Lower lobe of right lung (tissue), 2 donors: ENCODE measurements at regions not wholly inside any gene's neighbourhood (a gene's known extent, or its start where the extent isn't known, plus 50 kb on each side); places are given as distances from the start of the nearest gene placed in this dataset.
"Not testable (repeated sequence)": the region's sequence is repeated elsewhere in the genome, so short reads cannot be mapped to it uniquely, and the experiment has no call there.

Experiments used
- ATAC-seq, 2 donors: fragments of 200-7000 bp; cut with Tn5 transposase; one replicate each; pipeline ENCODE4 v1.9.1; 2020 to 2022; ENCODE audit warnings: mild to moderate bottlenecking in 2 of 2, moderate library complexity in 2 of 2
- DNase-seq: peaks from one replicate; pipeline ENCODE4 v3.0.0-alpha.2; 2020
- H3K27ac ChIP-seq: fragments of 200-600 bp; one replicate; pipeline ENCODE4 v1.8.0; 2022
- H3K27me3 ChIP-seq: fragments of 200-600 bp; one replicate; pipeline ENCODE4 v1.8.0; 2022; ENCODE audit warnings: low read depth
- H3K36me3 ChIP-seq: fragments of 200-600 bp; one replicate; pipeline ENCODE4 v1.8.0; 2022; ENCODE audit warnings: mild to moderate bottlenecking
- H3K4me1 ChIP-seq: fragments of 200-600 bp; one replicate; pipeline ENCODE4 v1.8.0; 2022
- H3K4me3 ChIP-seq: fragments of 200-600 bp; one replicate; pipeline ENCODE4 v1.8.0; 2022; ENCODE audit warnings: mild to moderate bottlenecking
- H3K9me3 ChIP-seq: fragments of 200-600 bp; one replicate; pipeline ENCODE4 v1.8.0; 2022
- intact Hi-C: fragments of 100-400 bp; cut with DNase I; formaldehyde crosslinking; loops from one replicate; pipeline ENCODE4 v1.11.0; 2022
- TF ChIP-seq, protein P1 (sequence below): fragments of 200-600 bp; IDR thresholded peaks from one replicate; pipeline ENCODE4 v1.8.0; 2022; ENCODE audit warnings: antibody characterized with exemption, mild to moderate bottlenecking
- donor health status: DM: no; HTN: yes; CAD: no; lungs with severe emphysema.

DNA sequence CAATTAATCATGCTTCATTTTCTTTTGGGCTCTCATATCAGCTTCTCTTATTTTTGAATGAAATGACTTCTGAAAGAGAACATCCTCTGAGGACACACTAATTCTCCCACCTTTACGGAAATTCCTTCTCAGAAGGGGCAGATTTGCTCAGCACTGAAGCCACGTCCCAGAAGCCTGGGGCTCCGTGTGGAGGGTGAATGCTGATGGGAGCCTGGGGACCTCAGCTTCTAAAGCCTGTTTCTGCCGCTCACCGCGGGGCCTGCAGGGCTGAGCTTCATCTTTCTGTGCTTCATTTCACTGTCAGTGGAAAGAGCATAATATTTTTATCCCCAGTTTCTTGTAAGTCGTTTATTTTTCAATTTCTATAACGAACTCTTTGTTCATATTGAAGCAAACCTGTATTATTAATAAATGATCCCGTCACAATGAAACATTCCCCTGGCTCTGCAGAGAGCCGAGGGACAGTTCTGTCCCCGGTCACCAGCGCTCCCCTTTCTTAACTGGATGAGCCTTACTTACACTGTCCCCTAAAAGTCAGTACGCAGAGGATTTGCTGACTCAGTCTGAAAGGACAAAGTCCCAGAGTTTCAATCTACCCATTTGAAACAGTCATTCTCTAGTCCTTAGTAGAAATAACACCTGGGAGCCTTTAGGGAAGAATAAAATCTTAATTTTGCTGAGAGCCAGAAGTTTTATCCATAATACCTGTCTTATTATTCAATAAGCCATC, 364.6 kb upstream of the FAT1 start:
- TF ChIP-seq, protein P1, sequence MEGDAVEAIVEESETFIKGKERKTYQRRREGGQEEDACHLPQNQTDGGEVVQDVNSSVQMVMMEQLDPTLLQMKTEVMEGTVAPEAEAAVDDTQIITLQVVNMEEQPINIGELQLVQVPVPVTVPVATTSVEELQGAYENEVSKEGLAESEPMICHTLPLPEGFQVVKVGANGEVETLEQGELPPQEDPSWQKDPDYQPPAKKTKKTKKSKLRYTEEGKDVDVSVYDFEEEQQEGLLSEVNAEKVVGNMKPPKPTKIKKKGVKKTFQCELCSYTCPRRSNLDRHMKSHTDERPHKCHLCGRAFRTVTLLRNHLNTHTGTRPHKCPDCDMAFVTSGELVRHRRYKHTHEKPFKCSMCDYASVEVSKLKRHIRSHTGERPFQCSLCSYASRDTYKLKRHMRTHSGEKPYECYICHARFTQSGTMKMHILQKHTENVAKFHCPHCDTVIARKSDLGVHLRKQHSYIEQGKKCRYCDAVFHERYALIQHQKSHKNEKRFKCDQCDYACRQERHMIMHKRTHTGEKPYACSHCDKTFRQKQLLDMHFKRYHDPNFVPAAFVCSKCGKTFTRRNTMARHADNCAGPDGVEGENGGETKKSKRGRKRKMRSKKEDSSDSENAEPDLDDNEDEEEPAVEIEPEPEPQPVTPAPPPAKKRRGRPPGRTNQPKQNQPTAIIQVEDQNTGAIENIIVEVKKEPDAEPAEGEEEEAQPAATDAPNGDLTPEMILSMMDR, result no peak
- Histone ChIP-seq H3K4me1 (no peaks in the 10 kb centered on the region), H3K36me3 (no peaks in the 10 kb centered on the region), H3K27me3 (no peaks in the 10 kb centered on the region), H3K4me3 (no peak overlapping the region), H3K9me3 (no peaks in the 10 kb centered on the region), H3K27ac (no peak overlapping the region)
- DNase-seq (no peak), ATAC-seq (no peak)
- intact Hi-C loops, result no loop called here

DNA sequence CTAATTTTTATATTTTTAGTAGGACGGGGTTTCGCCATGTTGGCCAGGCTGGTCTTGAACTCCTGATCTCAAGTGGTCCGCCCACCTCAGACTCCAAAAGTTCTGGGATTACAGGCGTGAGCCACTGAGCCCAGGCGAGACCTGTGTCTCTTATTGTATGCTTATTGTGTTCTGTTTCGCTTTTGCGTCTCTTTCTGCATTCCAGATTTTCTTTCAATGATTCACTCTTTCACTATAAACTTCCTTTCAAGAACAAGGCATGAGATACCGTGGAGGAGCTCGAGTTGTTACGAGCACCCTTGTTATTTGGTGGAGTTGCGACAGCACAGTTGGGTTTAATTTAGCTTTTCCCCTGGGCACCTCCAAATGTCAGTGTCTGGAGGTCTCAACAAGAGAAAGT, 366.7 kb upstream of the FAT1 start:
- Histone ChIP-seq H3K4me1 (no peaks in the 10 kb centered on the region), H3K36me3 (no peaks in the 10 kb centered on the region), H3K9me3 (no peaks in the 10 kb centered on the region), H3K27ac (no peak overlapping the region), H3K27me3 (no peaks in the 10 kb centered on the region), H3K4me3 (no peak overlapping the region)
- DNase-seq, result no peak
- intact Hi-C loops, result no loop called here
- TF ChIP-seq, protein P1, result no peak
- no peak for ATAC-seq

DNA sequence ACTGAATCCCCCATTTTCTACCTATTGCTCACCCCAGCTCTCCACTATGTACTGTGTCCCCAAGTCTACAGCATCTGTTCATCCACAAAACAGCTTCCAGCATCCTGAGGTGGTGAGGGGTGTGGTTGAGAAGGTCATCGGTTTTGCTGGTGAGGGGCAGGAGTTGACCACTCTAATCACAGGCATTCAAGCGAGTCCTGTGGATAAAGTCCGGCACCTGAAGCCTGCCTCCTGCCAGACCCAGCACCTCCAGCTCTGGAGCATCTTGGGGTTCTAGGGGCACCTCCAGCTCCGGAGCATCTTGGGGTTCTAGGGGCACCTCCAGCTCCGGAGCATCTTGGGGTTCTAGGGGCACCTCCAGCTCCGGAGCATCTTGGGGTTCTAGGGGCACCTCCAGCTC, 367.2 kb upstream of the FAT1 start:
- ATAC-seq, intact Hi-C loops, H3K27me3 ChIP-seq, H3K27ac ChIP-seq, H3K4me3 ChIP-seq, H3K9me3 ChIP-seq, H3K36me3 ChIP-seq, DNase-seq, H3K4me1 ChIP-seq: not testable (repeated sequence)

DNA sequence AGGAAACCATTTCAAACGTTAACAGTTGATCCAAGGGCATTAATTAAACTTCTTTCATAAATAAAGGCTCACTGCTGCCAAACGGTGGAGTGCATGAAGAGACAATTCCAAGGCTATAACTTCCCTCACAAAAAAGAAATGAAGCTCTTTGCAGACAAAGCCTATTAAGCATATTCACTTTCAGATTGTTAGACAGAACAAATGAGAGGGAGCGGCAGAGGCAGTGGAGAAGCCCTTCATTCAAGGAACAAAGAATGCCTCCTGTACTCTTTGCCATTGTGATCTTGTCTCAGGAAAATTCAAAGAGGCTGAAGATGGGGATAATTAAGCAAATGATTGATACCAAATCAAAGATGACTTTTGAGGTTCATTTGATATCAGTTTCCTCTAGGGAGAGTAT, 370.5 kb upstream of the FAT1 start:
- no peaks in the 10 kb centered on the region for H3K4me1 ChIP-seq
- TF ChIP-seq, protein P1, result no peak
- peaks cover 4% of the 10 kb centered on the region for H3K9me3 ChIP-seq
- H3K27me3 ChIP-seq, result no peaks in the 10 kb centered on the region
- H3K4me3 ChIP-seq, result no peak overlapping the region
- ATAC-seq (no peak), DNase-seq (no peak)
- no peak overlapping the region for H3K27ac ChIP-seq
- intact Hi-C loops, result no loop called here
- H3K36me3 ChIP-seq, result no peaks in the 10 kb centered on the region

DNA sequence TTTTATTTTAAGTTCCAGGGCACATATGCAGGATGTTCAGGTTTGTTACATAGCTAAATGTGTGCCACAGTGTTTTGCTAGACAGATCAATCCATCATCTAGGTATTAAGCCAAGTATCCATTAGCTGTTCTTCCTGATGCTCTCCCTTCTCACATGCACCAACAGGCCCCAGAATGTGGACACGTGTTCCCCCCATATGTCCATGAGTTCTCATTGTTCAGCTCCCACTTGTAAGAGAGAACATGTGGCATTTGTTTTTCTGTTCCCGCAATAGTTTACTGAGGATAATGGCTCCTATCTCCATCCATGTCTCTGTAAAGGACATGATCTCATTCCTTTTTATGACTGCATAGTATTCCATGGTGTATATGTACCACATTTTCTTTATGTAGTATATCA, 374.8 kb upstream of the FAT1 start:
- Histone ChIP-seq H3K36me3 (no peaks in the 10 kb centered on the region), H3K27ac (no peak overlapping the region), H3K9me3 (peaks cover 4% of the 10 kb centered on the region), H3K27me3 (no peaks in the 10 kb centered on the region), H3K4me1 (no peaks in the 10 kb centered on the region), H3K4me3 (no peak overlapping the region)
- intact Hi-C loops, result no loop called here
- ATAC-seq, result no peak
- DNase-seq, result no peak
- TF ChIP-seq, protein P1, result no peak

DNA sequence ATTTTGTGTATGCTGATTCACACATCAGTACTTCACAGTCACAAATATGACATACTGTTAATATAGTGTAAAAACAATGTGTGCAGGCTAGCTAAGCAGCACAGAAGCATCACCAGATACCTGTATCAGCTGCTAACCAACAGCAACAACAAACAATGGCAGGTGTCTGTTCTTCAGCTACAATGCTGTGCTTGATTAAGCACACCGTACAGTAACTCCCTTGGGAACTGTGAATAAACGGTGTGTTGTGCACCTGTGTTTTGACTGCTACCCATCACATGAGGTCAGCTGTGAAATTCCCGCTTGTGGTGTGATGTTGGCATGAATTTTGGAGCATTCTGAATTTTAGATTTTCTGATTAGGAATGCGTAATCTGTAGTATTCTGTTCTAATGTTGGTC, 379.7 kb upstream of the FAT1 start:
- H3K36me3 ChIP-seq, result no peaks in the 10 kb centered on the region
- no peaks in the 10 kb centered on the region for H3K9me3 ChIP-seq
- ATAC-seq (no peak), DNase-seq (no peak)
- no peaks in the 10 kb centered on the region for H3K4me1 ChIP-seq
- H3K27ac ChIP-seq, result no peak overlapping the region
- no peak overlapping the region for H3K4me3 ChIP-seq
- TF ChIP-seq, protein P1, result no peak
- intact Hi-C loops, result no loop called here
- no peaks in the 10 kb centered on the region for H3K27me3 ChIP-seq
